Tibial nerve (tissue), 3 donors: ENCODE measurements at regions not wholly inside any gene's neighbourhood (a gene's known extent, or its start where the extent isn't known, plus 50 kb on each side); places are given as distances from the start of the nearest gene placed in this dataset.

Experiments used
- POLR2A ChIP-seq, 2 donors: fragments of 450-650 bp; IDR thresholded peaks; one replicate each; pipeline ENCODE4 v1.6.1; 2017; ENCODE audit warnings: antibody characterized with exemption in 2 of 2, mild to moderate bottlenecking in 2 of 2, moderate library complexity in 2 of 2
- TF ChIP-seq, protein P1 (sequence below), 5 experiments: fragments of 200-600 bp in 3 of 5; fragments of 450-650 bp in 2 of 5; sonication (generic) in 3 of 5; IDR thresholded peaks; one replicate each; pipeline ENCODE4 v1.5.1; 2016 to 2019; ENCODE audit warnings: antibody characterized with exemption in 5 of 5, mild to moderate bottlenecking in 3 of 5, moderate library complexity in 2 of 5

DNA sequence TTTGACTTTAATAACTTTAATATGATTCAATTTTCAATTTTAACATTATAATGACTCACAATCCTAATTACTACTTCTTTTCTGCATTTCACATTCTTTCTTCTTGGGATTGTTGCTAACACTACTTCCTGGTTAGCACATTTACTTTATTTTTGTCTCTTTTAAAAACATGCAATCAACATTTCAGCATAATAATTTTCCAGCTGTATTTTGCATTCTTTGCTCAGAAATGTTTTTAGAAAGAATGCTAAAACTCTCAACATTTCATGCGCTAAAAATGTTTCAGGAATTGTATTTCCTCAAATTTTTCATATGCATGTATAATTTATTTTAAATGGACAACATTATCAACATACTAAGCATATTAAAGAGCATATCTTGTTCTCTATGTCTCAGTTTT lies 1302.1 kb upstream of the GJE1 start:
- TF ChIP-seq, protein P1, sequence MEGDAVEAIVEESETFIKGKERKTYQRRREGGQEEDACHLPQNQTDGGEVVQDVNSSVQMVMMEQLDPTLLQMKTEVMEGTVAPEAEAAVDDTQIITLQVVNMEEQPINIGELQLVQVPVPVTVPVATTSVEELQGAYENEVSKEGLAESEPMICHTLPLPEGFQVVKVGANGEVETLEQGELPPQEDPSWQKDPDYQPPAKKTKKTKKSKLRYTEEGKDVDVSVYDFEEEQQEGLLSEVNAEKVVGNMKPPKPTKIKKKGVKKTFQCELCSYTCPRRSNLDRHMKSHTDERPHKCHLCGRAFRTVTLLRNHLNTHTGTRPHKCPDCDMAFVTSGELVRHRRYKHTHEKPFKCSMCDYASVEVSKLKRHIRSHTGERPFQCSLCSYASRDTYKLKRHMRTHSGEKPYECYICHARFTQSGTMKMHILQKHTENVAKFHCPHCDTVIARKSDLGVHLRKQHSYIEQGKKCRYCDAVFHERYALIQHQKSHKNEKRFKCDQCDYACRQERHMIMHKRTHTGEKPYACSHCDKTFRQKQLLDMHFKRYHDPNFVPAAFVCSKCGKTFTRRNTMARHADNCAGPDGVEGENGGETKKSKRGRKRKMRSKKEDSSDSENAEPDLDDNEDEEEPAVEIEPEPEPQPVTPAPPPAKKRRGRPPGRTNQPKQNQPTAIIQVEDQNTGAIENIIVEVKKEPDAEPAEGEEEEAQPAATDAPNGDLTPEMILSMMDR (IDR thresholded peaks at IDR 0.05): no peak
- TF ChIP-seq POLR2A (IDR thresholded peaks at IDR 0.05): no peak
